OCI-LY7 (cell line): ENCODE measurements at regions not wholly inside any gene's neighbourhood (a gene's known extent, or its start where the extent isn't known, plus 50 kb on each side); places are given as distances from the start of the nearest gene placed in this dataset.

Source experiments
- BruUV-seq: library from RNA; stranded (reverse); fragments of 400-500 nt; replicated peaks from 2 replicates; lab custom pipeline; 2021; lab: Mats Ljungman, UMichigan
- CTCF ChIA-PET: fragments of 300-600 bp; sonication (Branson Sonifier 250); formaldehyde crosslinking; loops from one replicate; lab custom pipeline; 2022; ENCODE audit warnings: antibody characterized with exemption; ENCODE audit not compliant: unreplicated experiment; lab: Charles Lee
- POLR2A ChIA-PET: fragments of 300-600 bp; sonication (Branson Sonifier 250); formaldehyde crosslinking; loops from one replicate; lab custom pipeline; 2022; ENCODE audit warnings: antibody characterized with exemption; lab: Charles Lee
- DNase-seq: peaks from one replicate; pipeline ENCODE4 v3.0.0-alpha.2; 2015; ENCODE audit warnings: low spot score
- H2AFZ ChIP-seq: fragments of 200-600 bp; sonication (generic), shearing (Covaris generic); 2 replicates; pipeline ENCODE4 v1.6.1; 2014; ENCODE audit warnings: mild to moderate bottlenecking, antibody characterized with exemption, low read length, moderate library complexity
- H3K27ac ChIP-seq: fragments of 200-600 bp; sonication (generic); 2 replicates; pipeline ENCODE4 v1.5.1; 2014; ENCODE audit warnings: mixed run types, low read depth, mild to moderate bottlenecking, moderate library complexity, low read length, inconsistent platforms; ENCODE audit not compliant: poor library complexity, severe bottlenecking
- H3K36me3 ChIP-seq: fragments of 200-600 bp; sonication (generic); 2 replicates; pipeline ENCODE4 v1.6.1; 2014; ENCODE audit warnings: mild to moderate bottlenecking, antibody characterized with exemption, low read length, moderate library complexity, mixed read lengths; ENCODE audit not compliant: insufficient read depth
- H3K4me1 ChIP-seq: fragments of 200-600 bp; sonication (generic); 2 replicates; pipeline ENCODE4 v1.5.1; 2014; ENCODE audit warnings: mild to moderate bottlenecking, low read length; ENCODE audit not compliant: insufficient read depth, poor library complexity, severe bottlenecking
- H3K4me2 ChIP-seq: fragments of 200-600 bp; sonication (generic); 2 replicates; pipeline ENCODE4 v1.6.1; 2014; ENCODE audit warnings: mild to moderate bottlenecking, low read length
- H3K4me3 ChIP-seq: fragments of 200-600 bp; sonication (generic); 2 replicates; pipeline ENCODE4 v1.5.1; 2014; ENCODE audit warnings: mild to moderate bottlenecking, low read depth, low read length; ENCODE audit not compliant: poor library complexity, severe bottlenecking
- H3K79me2 ChIP-seq: fragments of 200-600 bp; sonication (generic); 2 replicates; pipeline ENCODE4 v1.6.1; 2016; ENCODE audit warnings: low read depth, mild to moderate bottlenecking, low read length, moderate library complexity, mixed read lengths; ENCODE audit not compliant: insufficient read depth
- H3K9me2 ChIP-seq: fragments of 200-600 bp; sonication (generic); 2 replicates; pipeline ENCODE4 v1.6.1; 2016; ENCODE audit warnings: mild to moderate bottlenecking, low read length, mixed read lengths; ENCODE audit not compliant: insufficient read depth
- H3K9me3 ChIP-seq: fragments of 200-600 bp; sonication (generic); 2 replicates; pipeline ENCODE4 v1.6.1; 2014; ENCODE audit warnings: mild to moderate bottlenecking, mixed run types, low read length, mixed read lengths
- H4K20me1 ChIP-seq: fragments of 200-600 bp; sonication (generic); 2 replicates; pipeline ENCODE4 v1.6.1; 2014; ENCODE audit warnings: mild to moderate bottlenecking, antibody characterized with exemption, low read length, moderate library complexity, mixed read lengths; ENCODE audit not compliant: insufficient read depth
- CTCF ChIP-seq: fragments of 200-600 bp; sonication (generic); conservative IDR thresholded peaks from 2 replicates; pipeline ENCODE4 v1.5.1; 2014; ENCODE audit warnings: mild to moderate bottlenecking, antibody characterized with exemption, low read length, moderate library complexity, mixed read lengths
- EZH2phosphoT487 ChIP-seq: fragments of 200-600 bp; sonication (generic); IDR thresholded peaks from 2 replicates; pipeline ENCODE4 v1.6.1; 2018; ENCODE audit warnings: low read depth, borderline replicate concordance, mild to moderate bottlenecking, mixed run types, antibody characterized with exemption, low read length, moderate library complexity, mixed read lengths
- intact Hi-C: fragments of 100-400 bp; cut with micrococcal nuclease; formaldehyde crosslinking; loops from one replicate; pipeline ENCODE4 v1.10.0; 2022; ENCODE audit not compliant: unreplicated experiment

GRCh38 chr1:90841473-90841872 lies 124.4 kb upstream of the BARHL2 start:
- intact Hi-C loops: no loop called here
- no peak for DNase-seq
- Histone ChIP-seq H3K36me3 (no peaks in the 10 kb centered on the region), H3K9me3 (no peaks in the 10 kb centered on the region), H3K4me3 (no peak overlapping the region), H3K79me2 (no peaks in the 10 kb centered on the region), H3K9me2 (no peaks in the 10 kb centered on the region), H2AFZ (no peak overlapping the region), H3K4me2 (no peak overlapping the region), H3K4me1 (no peaks in the 10 kb centered on the region), H4K20me1 (no peaks in the 10 kb centered on the region), H3K27ac (no peak overlapping the region)
- CTCF ChIA-PET: no interaction called here
- BruUV-seq: no TSS peak
- TF ChIP-seq CTCF: no peak
- TF ChIP-seq EZH2phosphoT487: no peak
- POLR2A ChIA-PET: interaction anchor here (0.6 kb wide), 1 partner anchor 19 kb away, joined by 3 read pairs; no protein-coding TSS in a partner anchor

DNA sequence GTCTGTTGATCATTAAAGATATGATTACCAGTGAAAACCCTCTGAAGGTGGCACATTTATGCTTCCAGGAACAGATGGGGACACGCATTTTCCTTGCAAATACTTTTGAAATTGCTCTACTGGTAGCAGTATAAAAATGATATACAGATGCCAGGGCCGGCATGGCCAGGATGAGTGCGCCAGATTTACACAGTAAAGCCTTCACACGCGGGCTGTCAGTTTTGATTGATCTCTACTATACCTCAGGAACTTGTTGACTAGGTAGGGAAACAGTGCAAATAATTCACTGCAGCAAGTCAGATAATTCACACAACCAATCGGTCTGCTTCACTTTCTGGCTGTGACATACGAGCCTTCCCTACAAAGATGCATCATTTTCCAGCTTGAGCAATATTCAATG lies 123.2 kb upstream of the BARHL2 start:
- Histone ChIP-seq H2AFZ (no peak overlapping the region), H3K9me2 (no peaks in the 10 kb centered on the region), H3K27ac (no peak overlapping the region), H3K4me2 (no peak overlapping the region), H3K4me3 (no peak overlapping the region), H3K36me3 (no peaks in the 10 kb centered on the region), H3K79me2 (no peaks in the 10 kb centered on the region), H3K9me3 (no peaks in the 10 kb centered on the region), H4K20me1 (no peaks in the 10 kb centered on the region), H3K4me1 (no peaks in the 10 kb centered on the region)
- intact Hi-C loops: no loop called here
- CTCF ChIA-PET: no interaction called here
- no TSS peak for BruUV-seq
- TF ChIP-seq EZH2phosphoT487: no peak
- no peak for TF ChIP-seq CTCF
- POLR2A ChIA-PET: interaction anchor here (1.5 kb wide), 1 partner anchor 16 kb away, joined by 4 read pairs; no protein-coding TSS in a partner anchor
- no peak for DNase-seq

DNA sequence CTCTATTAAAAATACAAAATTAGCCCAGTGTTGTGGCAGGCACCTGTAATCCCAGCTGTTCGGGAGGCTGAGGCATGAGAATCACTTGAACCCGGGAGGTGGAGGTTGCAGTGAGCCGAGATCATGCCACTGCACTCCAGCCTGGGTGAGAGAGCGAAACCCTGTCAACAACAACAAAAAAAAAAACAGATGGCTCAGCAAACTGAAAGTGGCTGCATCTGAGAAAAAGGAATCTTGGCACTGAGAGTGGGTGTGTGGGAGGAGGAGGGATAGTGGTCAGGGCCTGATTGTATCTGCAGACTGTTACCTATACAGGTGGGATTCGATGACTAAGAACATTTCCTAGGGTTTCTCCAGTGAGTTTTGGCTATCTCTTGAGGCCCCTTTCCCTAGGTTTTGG lies 122.2 kb upstream of the BARHL2 start:
- H3K4me3 ChIP-seq: no peak overlapping the region
- intact Hi-C loops: no loop called here
- no peak overlapping the region for H3K27ac ChIP-seq
- no TSS peak for BruUV-seq
- H2AFZ ChIP-seq: no peak overlapping the region
- no peak for DNase-seq
- H3K9me3 ChIP-seq: no peaks in the 10 kb centered on the region
- no peaks in the 10 kb centered on the region for H3K4me1 ChIP-seq
- H3K36me3 ChIP-seq: no peaks in the 10 kb centered on the region
- no peaks in the 10 kb centered on the region for H4K20me1 ChIP-seq
- TF ChIP-seq EZH2phosphoT487 (no peak), CTCF (no peak)
- CTCF ChIA-PET: no interaction called here
- no peak overlapping the region for H3K4me2 ChIP-seq
- H3K79me2 ChIP-seq: no peaks in the 10 kb centered on the region
- H3K9me2 ChIP-seq: no peaks in the 10 kb centered on the region
- POLR2A ChIA-PET: interaction anchor here (1.5 kb wide), 1 partner anchor 17 kb away, joined by 4 read pairs; no protein-coding TSS in a partner anchor
